IMR-90 (cell line): ENCODE measurements at regions not wholly inside any gene's neighbourhood (a gene's known extent, or its start where the extent isn't known, plus 50 kb on each side); places are given as distances from the start of the nearest gene placed in this dataset.

Source experiments
- ATAC-seq: fragments of 200-7000 bp; cut with Tn5 transposase; 2 replicates; pipeline ENCODE4 v1.9.1; 2020; ENCODE audit warnings: low read depth, mild to moderate bottlenecking, moderate library complexity
- BruUV-seq: library from RNA; stranded (reverse); fragments of 400-500 nt; replicated peaks from 2 replicates; lab custom pipeline; 2021; lab: Mats Ljungman, UMichigan
- CTCF ChIA-PET: fragments of 300-600 bp; formaldehyde crosslinking; extraction: SDS; loops from one replicate; lab custom pipeline; 2021; ENCODE audit warnings: antibody characterized with exemption; lab: Yijun Ruan, JAX
- POLR2A ChIA-PET: fragments of 300-600 bp; sonication (Branson Sonifier 250); formaldehyde crosslinking; loops from one replicate; lab custom pipeline; 2022; ENCODE audit warnings: antibody characterized with exemption; ENCODE audit not compliant: unreplicated experiment; lab: Charles Lee
- DNase-seq: peaks from one replicate; pipeline ENCODE4 v3.0.0; 2013
- H2AFZ ChIP-seq: replicated peaks from 2 replicates; pipeline ENCODE3; 2013; ENCODE audit warnings: low read length, mild to moderate bottlenecking; ENCODE audit not compliant: poor library complexity
- H2AK5ac ChIP-seq: 2 replicates; pipeline ENCODE4 v1.6.1; 2013; ENCODE audit warnings: low read depth, low read length, inconsistent platforms
- H2AK9ac ChIP-seq: replicated peaks from 2 replicates; pipeline ENCODE3; 2013; ENCODE audit warnings: mild to moderate bottlenecking, low read depth, low read length, moderate library complexity; ENCODE audit not compliant: poor library complexity
- H2BK120ac ChIP-seq: 2 replicates; pipeline ENCODE4 v1.6.1; 2013; ENCODE audit warnings: low read depth, low read length, inconsistent platforms
- H2BK15ac ChIP-seq: 3 replicates; pipeline ENCODE4 v1.6.1; 2013; ENCODE audit warnings: low read depth, low read length, inconsistent platforms
- H2BK20ac ChIP-seq: 2 replicates; pipeline ENCODE4 v1.6.1; 2013; ENCODE audit warnings: low read depth, mild to moderate bottlenecking, inconsistent platforms, low read length, moderate library complexity
- H2BK5ac ChIP-seq: 2 replicates; pipeline ENCODE4 v1.6.1; 2013; ENCODE audit warnings: mild to moderate bottlenecking, low read depth, low read length, inconsistent platforms; ENCODE audit not compliant: poor library complexity, severe bottlenecking
- H3K14ac ChIP-seq: replicated peaks from 2 replicates; pipeline ENCODE4 v1.6.1; 2013; ENCODE audit warnings: low read depth, low read length, inconsistent platforms
- H3K18ac ChIP-seq: 2 replicates; pipeline ENCODE4 v1.6.1; 2013; ENCODE audit warnings: low read depth, low read length, control low read depth
- H3K23ac ChIP-seq: 2 replicates; pipeline ENCODE4 v1.6.1; 2013; ENCODE audit warnings: low read depth, low read length, inconsistent platforms
- H3K27ac ChIP-seq: 2 replicates; pipeline ENCODE4 v1.5.1; 2013; ENCODE audit warnings: mild to moderate bottlenecking, control low read depth, low read length; ENCODE audit not compliant: insufficient read depth
- H3K27me3 ChIP-seq: 2 replicates; pipeline ENCODE4 v1.6.1; 2013; ENCODE audit warnings: low read length; ENCODE audit not compliant: control insufficient read depth, insufficient read depth
- H3K36me3 ChIP-seq: 2 replicates; pipeline ENCODE4 v1.6.1; 2013; ENCODE audit warnings: low read length, mixed read lengths; ENCODE audit not compliant: control insufficient read depth, insufficient read depth
- H3K4ac ChIP-seq: 2 replicates; pipeline ENCODE4 v1.6.1; 2013; ENCODE audit warnings: low read depth, low read length, inconsistent platforms
- H3K4me1 ChIP-seq: 2 replicates; pipeline ENCODE4 v1.6.1; 2013; ENCODE audit warnings: low read length, mixed read lengths; ENCODE audit not compliant: control insufficient read depth, insufficient read depth
- H3K4me2 ChIP-seq: 2 replicates; pipeline ENCODE4 v1.6.1; 2013; ENCODE audit warnings: low read depth, mild to moderate bottlenecking, control low read depth, low read length, moderate library complexity
- H3K4me3 ChIP-seq: 2 replicates; pipeline ENCODE4 v1.5.1; 2013; ENCODE audit warnings: low read depth, mild to moderate bottlenecking, control low read depth, low read length, moderate library complexity; ENCODE audit not compliant: insufficient read depth
- H3K56ac ChIP-seq: 2 replicates; pipeline ENCODE4 v1.6.1; 2013; ENCODE audit warnings: low read length, inconsistent platforms; ENCODE audit not compliant: insufficient read depth; ENCODE audit errors: extremely low read depth
- H3K79me1 ChIP-seq, 2 experiments: 2 replicates each; pipeline ENCODE4 v1.6.1; 2013; ENCODE audit warnings: low read length in 2 of 2, inconsistent platforms in 1 of 2, low read depth in 1 of 2
- H3K9ac ChIP-seq: 2 replicates; pipeline ENCODE4 v1.6.1; 2013; ENCODE audit warnings: low read depth, low read length, control low read depth
- H3K9me1 ChIP-seq: 2 replicates; pipeline ENCODE4 v1.6.1; 2013; ENCODE audit warnings: low read length, inconsistent platforms; ENCODE audit not compliant: insufficient read depth
- H3K9me3 ChIP-seq: 2 replicates; pipeline ENCODE4 v1.6.1; 2013; ENCODE audit warnings: low read length; ENCODE audit not compliant: control insufficient read depth, insufficient read depth
- H4K20me1 ChIP-seq: 2 replicates; pipeline ENCODE4 v1.6.1; 2013; ENCODE audit warnings: low read length, inconsistent platforms; ENCODE audit not compliant: insufficient read depth
- H4K5ac ChIP-seq: 2 replicates; pipeline ENCODE4 v1.6.1; 2013; ENCODE audit warnings: mild to moderate bottlenecking, low read depth, low read length, control low read depth
- H4K8ac ChIP-seq, 2 experiments: 2 replicates each; pipeline ENCODE4 v1.6.1; 2013; ENCODE audit warnings: low read depth in 2 of 2, low read length in 2 of 2, control low read depth in 1 of 2, inconsistent platforms in 1 of 2
- H4K91ac ChIP-seq: 2 replicates; pipeline ENCODE4 v1.6.1; 2013; ENCODE audit warnings: low read depth, low read length, inconsistent platforms; ENCODE audit not compliant: insufficient read depth
- MAFK ChIP-seq: IDR thresholded peaks from 2 replicates; pipeline ENCODE4 v1.6.1; 2012; ENCODE audit warnings: low read depth, low read length, improper control_type of control experiment
- WGBS, 2 experiments: methylation state at CpG; one replicate each; pipeline versions ENCODE4 v1.1.5 to v1.1.7; 2013; ENCODE audit warnings: missing lambda C conversion rate in 2 of 2; ENCODE audit not compliant: insufficient read length in 1 of 2; ENCODE audit errors: extremely low coverage in 2 of 2; 5-methylcytosine and 5-hydroxymethylcytosine counted together
- dilution Hi-C: fragments of 300-500 bp; cut with HindIII; formaldehyde crosslinking; loops from one replicate; pipeline ENCODE4 v1.14.3; 2018; ENCODE audit warnings: low sequenced_read_pairs; ENCODE audit not compliant: unreplicated experiment
- in situ Hi-C: fragments of 300-500 bp; cut with MboI; formaldehyde crosslinking; loops from 3 replicates; pipeline ENCODE4 v1.14.3; 2019; ENCODE audit warnings: low sequenced_read_pairs, inconsistent platforms, mixed read lengths
- intact Hi-C: fragments of 100-400 bp; cut with micrococcal nuclease; formaldehyde crosslinking; loops from 2 replicates; pipeline ENCODE4 v1.10.0; 2022

DNA sequence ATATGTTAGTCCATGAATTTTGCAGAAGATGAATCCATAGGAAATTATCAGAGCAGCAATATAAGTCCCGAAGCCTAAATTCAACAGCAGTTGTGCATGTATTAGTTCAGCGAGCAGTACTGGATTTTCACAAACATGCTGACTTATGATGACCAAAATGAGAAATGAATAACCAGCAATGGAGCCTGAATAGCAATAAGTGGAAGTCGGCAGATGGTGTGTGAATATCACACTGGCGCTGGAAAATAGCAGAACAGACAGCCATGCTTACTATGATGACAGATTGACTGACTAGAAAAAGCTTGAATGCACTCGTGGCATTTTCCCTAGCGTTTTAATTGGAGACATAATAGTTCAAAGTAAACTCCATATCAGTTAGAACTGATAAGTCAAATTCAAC is 1114.5 kb downstream of the DSC3 start:
- Histone ChIP-seq H2BK15ac (no peak overlapping the region), H3K56ac (no peak overlapping the region), H3K27me3 (no peaks in the 10 kb centered on the region), H4K91ac (no peak overlapping the region), H4K8ac (no peak overlapping the region), H3K4ac (no peak overlapping the region), H2BK20ac (no peak overlapping the region), H3K27ac (no peak overlapping the region), H3K9me3 (no peaks in the 10 kb centered on the region), H2BK120ac (no peak overlapping the region), H2AFZ (no peak overlapping the region), H3K4me3 (no peak overlapping the region), H2AK5ac (no peak overlapping the region), H2AK9ac (no peak overlapping the region), H3K79me1 (no peaks in the 10 kb centered on the region), H3K9ac (no peak overlapping the region), H4K5ac (no peak overlapping the region), H3K14ac (no peak overlapping the region), H3K4me2 (no peak overlapping the region), H3K9me1 (no peaks in the 10 kb centered on the region), H3K23ac (no peak overlapping the region), H3K36me3 (no peaks in the 10 kb centered on the region), H4K20me1 (no peaks in the 10 kb centered on the region), H2BK5ac (no peak overlapping the region), H3K18ac (no peak overlapping the region), H3K4me1 (no peaks in the 10 kb centered on the region)
- in situ Hi-C loops (no loop called here), intact Hi-C loops (no loop called here), dilution Hi-C loops (no loop called here)
- no CpG with 5 or more reads among the region's 6 CpGs for WGBS, 2 experiments
- ATAC-seq: no peak
- POLR2A ChIA-PET: no interaction called here
- CTCF ChIA-PET: no interaction called here
- BruUV-seq: no TSS peak
- no peak for TF ChIP-seq MAFK
- DNase-seq: no peak
